Lung (tissue), 11 donors: ENCODE measurements at regions not wholly inside any gene's neighbourhood (a gene's known extent, or its start where the extent isn't known, plus 50 kb on each side); places are given as distances from the start of the nearest gene placed in this dataset.

ENCODE experiments used
- ATAC-seq: fragments of 200-7000 bp; cut with Tn5 transposase; one replicate; pipeline ENCODE4 v1.9.1; 2020; ENCODE audit warnings: moderate number of reproducible peaks; ENCODE audit not compliant: insufficient read depth, low FRiP score
- DNase-seq, 3 donors: peaks; one replicate each; pipeline ENCODE4 v3.0.0-alpha.2; 2013 to 2017
- H3K27ac ChIP-seq, 2 donors: one replicate each; pipeline ENCODE4 v1.5.1; 2013; ENCODE audit warnings: mild to moderate bottlenecking in 2 of 2, moderate library complexity in 2 of 2, control low read depth in 1 of 2, inconsistent platforms in 1 of 2, low read depth in 1 of 2, low read length in 1 of 2
- H3K27me3 ChIP-seq, 3 donors: one replicate each; pipeline ENCODE4 v1.5.1; 2013; ENCODE audit warnings: low read length in 2 of 3; ENCODE audit not compliant: control insufficient read depth in 3 of 3, insufficient read depth in 3 of 3
- H3K36me3 ChIP-seq, 4 donors: one replicate each; pipeline ENCODE4 v1.5.1; 2013; ENCODE audit warnings: low read length in 4 of 4, mild to moderate bottlenecking in 1 of 4, moderate library complexity in 1 of 4; ENCODE audit not compliant: control insufficient read depth in 4 of 4, insufficient read depth in 4 of 4
- H3K4me1 ChIP-seq, 5 donors: one replicate each; pipeline ENCODE4 v1.5.1; 2013; ENCODE audit warnings: low read length in 5 of 5, mild to moderate bottlenecking in 2 of 5, moderate library complexity in 1 of 5; ENCODE audit not compliant: control insufficient read depth in 5 of 5, insufficient read depth in 5 of 5
- H3K4me3 ChIP-seq: one replicate; pipeline ENCODE4 v1.5.1; 2013; ENCODE audit warnings: mild to moderate bottlenecking, control low read depth, moderate library complexity
- H3K9ac ChIP-seq, 2 donors: one replicate each; pipeline ENCODE4 v1.5.1; 2013; ENCODE audit warnings: low read length in 2 of 2, control low read depth in 1 of 2; ENCODE audit not compliant: insufficient read depth in 1 of 2
- H3K9me3 ChIP-seq, 4 donors: one replicate each; pipeline ENCODE4 v1.5.1; 2013; ENCODE audit warnings: low read length in 3 of 4, mild to moderate bottlenecking in 1 of 4, moderate library complexity in 1 of 4; ENCODE audit not compliant: control insufficient read depth in 4 of 4, insufficient read depth in 3 of 4
- WGBS, 2 donors: extraction: QIAGEN DNeasy Blood & Tissue Kit; methylation state at CpG; one replicate each; pipeline ENCODE4 v1.1.7; 2013; 5-methylcytosine and 5-hydroxymethylcytosine counted together
- TF ChIP-seq, protein P1 (sequence below): IDR thresholded peaks from 2 replicates; pipeline ENCODE4 v1.5.1; 2012; ENCODE audit warnings: mild to moderate bottlenecking; ENCODE audit errors: control extremely low read depth, extremely low read depth
- donor health status: control.
- donor health status: control.
- donor health status: Bipolar disorder and iron deficiency.
- donor health status: healthy.
- donor health status: DM: yes; HTN: yes; CAD: no.

DNA sequence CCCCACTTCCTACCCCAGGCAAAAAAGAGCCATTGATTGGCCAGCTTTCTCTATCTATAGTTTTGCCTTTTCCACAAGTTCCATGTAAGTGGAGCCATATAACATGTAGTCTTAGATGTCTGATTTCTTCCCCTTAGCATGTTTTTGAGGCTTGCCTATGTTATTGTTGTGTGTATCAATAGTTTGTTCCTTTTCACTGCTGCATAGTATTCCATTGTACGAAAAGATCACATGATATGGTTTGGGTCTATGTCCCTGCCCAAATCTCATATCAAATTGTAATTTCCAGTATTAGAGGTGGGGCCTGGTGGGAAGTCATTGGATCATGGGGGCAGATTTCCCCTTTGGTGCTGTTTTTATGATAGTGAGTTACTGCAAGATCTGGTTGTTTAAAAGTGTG lies 93.6 kb upstream of the RFLNA start:
- TF ChIP-seq, protein P1, sequence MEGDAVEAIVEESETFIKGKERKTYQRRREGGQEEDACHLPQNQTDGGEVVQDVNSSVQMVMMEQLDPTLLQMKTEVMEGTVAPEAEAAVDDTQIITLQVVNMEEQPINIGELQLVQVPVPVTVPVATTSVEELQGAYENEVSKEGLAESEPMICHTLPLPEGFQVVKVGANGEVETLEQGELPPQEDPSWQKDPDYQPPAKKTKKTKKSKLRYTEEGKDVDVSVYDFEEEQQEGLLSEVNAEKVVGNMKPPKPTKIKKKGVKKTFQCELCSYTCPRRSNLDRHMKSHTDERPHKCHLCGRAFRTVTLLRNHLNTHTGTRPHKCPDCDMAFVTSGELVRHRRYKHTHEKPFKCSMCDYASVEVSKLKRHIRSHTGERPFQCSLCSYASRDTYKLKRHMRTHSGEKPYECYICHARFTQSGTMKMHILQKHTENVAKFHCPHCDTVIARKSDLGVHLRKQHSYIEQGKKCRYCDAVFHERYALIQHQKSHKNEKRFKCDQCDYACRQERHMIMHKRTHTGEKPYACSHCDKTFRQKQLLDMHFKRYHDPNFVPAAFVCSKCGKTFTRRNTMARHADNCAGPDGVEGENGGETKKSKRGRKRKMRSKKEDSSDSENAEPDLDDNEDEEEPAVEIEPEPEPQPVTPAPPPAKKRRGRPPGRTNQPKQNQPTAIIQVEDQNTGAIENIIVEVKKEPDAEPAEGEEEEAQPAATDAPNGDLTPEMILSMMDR: no peak
- no peaks in the 10 kb centered on the region for H3K27me3 ChIP-seq
- no peaks in the 10 kb centered on the region for H3K36me3 ChIP-seq
- H3K4me1 ChIP-seq: no peaks in the 10 kb centered on the region
- no peak overlapping the region for H3K27ac ChIP-seq
- H3K4me3 ChIP-seq: no peak overlapping the region
- no peak overlapping the region for H3K9ac ChIP-seq
- peaks cover 0 to 12% (median 7%) of the 10 kb centered on the region in 4 donors for H3K9me3 ChIP-seq
- DNase-seq: no peak
- no peak for ATAC-seq
- 95 to 98% methylated on average over 1 of the region's 1 CpG for WGBS, 2 donors

DNA sequence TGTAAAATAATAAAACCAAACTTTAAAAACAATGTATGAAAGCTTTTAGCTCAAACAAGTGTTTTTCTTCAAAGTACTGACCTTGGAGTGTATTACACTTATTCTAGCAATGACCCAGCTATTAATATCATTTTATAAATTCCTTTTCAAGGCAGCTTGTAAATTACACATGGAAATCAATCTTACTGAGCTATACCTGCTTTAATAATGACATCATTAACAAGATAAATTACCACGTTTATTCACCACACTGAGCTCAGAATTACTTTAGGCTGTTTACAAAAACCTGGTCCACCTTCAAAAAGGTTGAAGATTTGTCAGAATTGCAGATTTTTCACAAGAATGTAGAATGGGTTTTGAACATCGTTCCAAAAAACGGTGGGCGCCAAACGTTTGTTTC lies 91.7 kb upstream of the RFLNA start:
- no peaks in the 10 kb centered on the region for H3K36me3 ChIP-seq
- ATAC-seq (no peak), DNase-seq (no peak)
- peaks cover 0 to 2% (median 0%) of the 10 kb centered on the region in 3 donors for H3K27me3 ChIP-seq
- 77 to 88% methylated on average over 5 of the region's 5 CpGs for WGBS, 2 donors
- H3K9me3 ChIP-seq: peaks cover 0 to 7% (median 4%) of the 10 kb centered on the region in 4 donors
- H3K4me3 ChIP-seq: no peak overlapping the region
- H3K27ac ChIP-seq: no peak overlapping the region
- H3K9ac ChIP-seq: no peak overlapping the region
- no peaks in the 10 kb centered on the region for H3K4me1 ChIP-seq
- TF ChIP-seq, protein P1: no peak

DNA sequence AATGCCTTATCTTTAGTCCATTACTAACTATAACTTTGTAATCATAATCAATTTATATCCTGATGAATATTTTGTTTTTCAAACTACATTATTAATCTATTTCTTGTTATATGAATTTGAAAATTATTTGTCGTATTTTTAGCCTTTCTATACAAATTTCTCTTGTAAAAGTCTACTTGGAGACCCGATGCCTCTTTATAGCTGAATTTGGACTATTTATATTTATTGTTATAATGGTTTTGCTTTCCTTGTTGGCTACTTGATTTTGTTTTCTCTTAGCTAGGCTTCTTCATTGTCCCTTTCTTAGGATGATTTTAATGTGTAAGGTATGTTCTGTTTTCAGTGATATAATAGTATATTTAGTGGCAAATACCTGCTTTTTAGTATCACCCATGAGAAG lies 89.5 kb upstream of the RFLNA start:
- Histone ChIP-seq H3K27ac (no peak overlapping the region), H3K27me3 (peaks cover 0 to 2% (median 0%) of the 10 kb centered on the region in 3 donors), H3K36me3 (no peaks in the 10 kb centered on the region), H3K9ac (no peak overlapping the region), H3K9me3 (peaks cover 0 to 7% (median 4%) of the 10 kb centered on the region in 4 donors), H3K4me1 (no peaks in the 10 kb centered on the region), H3K4me3 (no peak overlapping the region)
- TF ChIP-seq, protein P1: no peak
- DNase-seq: no peak
- WGBS, 2 donors: 94 to 96% methylated on average over 2 of the region's 2 CpGs
- no peak for ATAC-seq

DNA sequence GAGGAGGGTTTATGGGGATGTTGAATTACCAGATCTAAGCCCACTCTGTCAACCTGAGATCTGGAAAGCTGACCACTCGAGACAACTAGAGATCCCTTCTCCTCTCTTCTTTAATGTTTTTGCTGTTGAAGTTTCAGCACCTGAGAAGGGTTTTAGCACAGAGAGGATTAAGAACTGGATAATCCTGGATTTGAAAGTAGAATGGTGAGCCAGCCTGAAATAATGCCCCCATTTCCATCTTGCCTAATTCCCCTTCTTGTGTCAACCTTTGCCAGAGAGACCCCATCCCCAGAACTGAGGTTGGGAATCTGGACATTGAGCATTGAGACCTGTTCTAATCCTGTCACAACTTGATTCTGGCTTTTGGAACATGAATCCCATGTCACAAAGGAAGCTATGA lies 87.8 kb upstream of the RFLNA start:
- ATAC-seq (no peak), DNase-seq (no peak)
- 77 to 79% methylated on average over 1 of the region's 1 CpG for WGBS, 2 donors
- no peak overlapping the region for H3K4me3 ChIP-seq
- no peaks in the 10 kb centered on the region for H3K36me3 ChIP-seq
- TF ChIP-seq, protein P1: no peak
- peaks cover 0 to 2% (median 0%) of the 10 kb centered on the region in 3 donors for H3K27me3 ChIP-seq
- H3K9ac ChIP-seq: no peak overlapping the region
- H3K4me1 ChIP-seq: no peaks in the 10 kb centered on the region
- H3K27ac ChIP-seq: no peak overlapping the region
- H3K9me3 ChIP-seq: peaks cover 0 to 11% (median 6%) of the 10 kb centered on the region in 4 donors
